ENCODE measurements at regions not wholly inside any gene's neighbourhood (a gene's known extent, or its start where the extent isn't known, plus 50 kb on each side); places are given as distances from the start of the nearest gene placed in this dataset.

- no peak for DNase-seq (ENCODE audit: low read depth)
Observed at GRCh38 chr2:64704161-64704560, 50.4 kb upstream of the SERTAD2 start.

- DNase-seq (ENCODE audit: low read depth) = no peak
Observed at GRCh38 chr2:64704996-64705395, 51.3 kb upstream of the SERTAD2 start.

GRCh38 chr2:64707276-64707675 is 53.6 kb upstream of the SERTAD2 start:
- DNase-seq (ENCODE audit: low read depth) = no peak

- DNase-seq (ENCODE audit: low read depth) = no peak
Observed at GRCh38 chr2:64708829-64709228, 55.1 kb upstream of the SERTAD2 start.

- no peak for DNase-seq (ENCODE audit: low read depth)
Observed at GRCh38 chr2:64711252-64711800, 57.6 kb upstream of the SERTAD2 start.

GRCh38 chr2:64713686-64714085 is 60.0 kb upstream of the SERTAD2 start:
- no peak for DNase-seq (ENCODE audit: low read depth)

- DNase-seq (ENCODE audit: low read depth) = no peak
Observed at GRCh38 chr2:64716569-64716968, 62.9 kb upstream of the SERTAD2 start.

- no peak for DNase-seq (ENCODE audit: low read depth)
Observed at GRCh38 chr2:64718250-64718885, 64.7 kb upstream of the SERTAD2 start.

GRCh38 chr2:64720535-64721319 is 67.0 kb upstream of the SERTAD2 start:
- no peak for DNase-seq (ENCODE audit: low read depth)

GRCh38 chr2:64721320-64721623 is 67.6 kb upstream of the SERTAD2 start:
- no peak for DNase-seq (ENCODE audit: low read depth)

GRCh38 chr2:64722291-64723044 is 68.8 kb upstream of the SERTAD2 start:
- DNase-seq (ENCODE audit: low read depth) = no peak

GRCh38 chr2:64727013-64727767 is 73.5 kb upstream of the SERTAD2 start:
- DNase-seq (ENCODE audit: low read depth) = no peak

- no peak for DNase-seq (ENCODE audit: low read depth)
Observed at GRCh38 chr2:64727843-64728463, 74.2 kb upstream of the SERTAD2 start.

- no peak for DNase-seq (ENCODE audit: low read depth)
Observed at GRCh38 chr2:64730551-64731262, 77.0 kb upstream of the SERTAD2 start.

GRCh38 chr2:64731263-64731643 is 77.5 kb upstream of the SERTAD2 start:
- no peak for DNase-seq (ENCODE audit: low read depth)

GRCh38 chr2:64731746-64732145 is 78.0 kb upstream of the SERTAD2 start:
- no peak for DNase-seq (ENCODE audit: low read depth)

- DNase-seq (ENCODE audit: low read depth) = no peak
Observed at GRCh38 chr2:64732146-64732545, 78.4 kb upstream of the SERTAD2 start.

- DNase-seq (ENCODE audit: low read depth) = no peak
Observed at GRCh38 chr2:64735504-64735903, 81.8 kb upstream of the SERTAD2 start.

GRCh38 chr2:64737547-64737946 is 83.8 kb upstream of the SERTAD2 start:
- no peak for DNase-seq (ENCODE audit: low read depth)

- DNase-seq (ENCODE audit: low read depth) = no peak
Observed at GRCh38 chr2:64738026-64738425, 84.3 kb upstream of the SERTAD2 start.

- no peak for DNase-seq (ENCODE audit: low read depth)
Observed at GRCh38 chr2:64742678-64743077, 89.0 kb upstream of the SERTAD2 start.
